H1 (cell line): ENCODE measurements at regions not wholly inside any gene's neighbourhood (a gene's known extent, or its start where the extent isn't known, plus 50 kb on each side); places are given as distances from the start of the nearest gene placed in this dataset.

ENCODE experiments used
- CTCF ChIA-PET: fragments of 300-600 bp; sonication (Branson Sonifier 250); formaldehyde crosslinking; loops from one replicate; lab custom pipeline; 2021; ENCODE audit not compliant: partially characterized antibody; lab: Charles Lee
- POLR2A ChIA-PET: fragments of 300-600 bp; sonication (Branson Sonifier 250); formaldehyde crosslinking; loops from one replicate; lab custom pipeline; 2021; ENCODE audit warnings: inconsistent platforms; ENCODE audit not compliant: partially characterized antibody; lab: Charles Lee
- DNase-seq, 2 experiments: peaks; one replicate each; pipeline versions ENCODE4 v3.0.0 to v3.0.0-alpha.2; 2010 to 2022; ENCODE audit warnings: low spot score in 2 of 2, low read depth in 1 of 2, mixed read lengths in 1 of 2
- FAIRE-seq: peaks from 2 replicates; lab custom pipeline; 2011; peaks lifted over from hg19 to GRCh38; lab: Jason Lieb, UNC
- H2AFZ ChIP-seq: 2 replicates; pipeline ENCODE4 v1.8.1; 2012; ENCODE audit warnings: low read length, inconsistent platforms
- H2AK5ac ChIP-seq: 2 replicates; pipeline ENCODE4 v1.6.1; 2013; ENCODE audit warnings: low read depth, low read length
- H2BK120ac ChIP-seq: replicated peaks from 2 replicates; pipeline ENCODE3; 2013; ENCODE audit warnings: low read depth, low read length, inconsistent platforms
- H2BK12ac ChIP-seq: 2 replicates; pipeline ENCODE4 v1.6.1; 2013; ENCODE audit warnings: low read depth, low read length
- H2BK15ac ChIP-seq: 2 replicates; pipeline ENCODE4 v1.6.1; 2013; ENCODE audit warnings: low read length
- H2BK20ac ChIP-seq: 2 replicates; pipeline ENCODE4 v1.6.1; 2013; ENCODE audit warnings: low read length
- H2BK5ac ChIP-seq: 2 replicates; pipeline ENCODE4 v1.6.1; 2013; ENCODE audit warnings: low read depth, low read length
- H3K14ac ChIP-seq: 2 replicates; pipeline ENCODE4 v1.6.1; 2013; ENCODE audit warnings: inconsistent platforms; ENCODE audit not compliant: insufficient read length
- H3K18ac ChIP-seq: 2 replicates; pipeline ENCODE4 v1.6.1; 2013; ENCODE audit warnings: low read length; ENCODE audit errors: extremely low read depth
- H3K23ac ChIP-seq: 2 replicates; pipeline ENCODE4 v1.6.1; 2013; ENCODE audit warnings: inconsistent platforms; ENCODE audit not compliant: insufficient read length
- H3K23me2 ChIP-seq: 2 replicates; pipeline ENCODE4 v1.6.1; 2013; ENCODE audit warnings: low read depth, low read length
- H3K27ac ChIP-seq: 2 replicates; pipeline ENCODE4 v1.6.1; 2011; ENCODE audit warnings: low read depth, low read length, inconsistent platforms
- H3K27me3 ChIP-seq, 4 experiments: replicated peaks in 1 of 4; 1 replicate in 1 of 4; 2 replicates in 3 of 4; pipeline versions ENCODE4 v1.6.1 to v1.8.1; 2011 to 2013; ENCODE audit warnings: low read length in 3 of 4, mild to moderate bottlenecking in 3 of 4, inconsistent platforms in 2 of 4, mixed read lengths in 2 of 4, moderate library complexity in 1 of 4; ENCODE audit not compliant: control insufficient read depth in 3 of 4, insufficient read depth in 3 of 4; ENCODE audit errors: extremely low read depth in 1 of 4
- H3K36me3 ChIP-seq, 4 experiments: 2 replicates each; pipeline versions ENCODE4 v1.6.1 to v1.8.1; 2011 to 2013; ENCODE audit warnings: mild to moderate bottlenecking in 4 of 4, low read length in 3 of 4, moderate library complexity in 2 of 4, control low read depth in 1 of 4, inconsistent platforms in 1 of 4; ENCODE audit not compliant: insufficient read depth in 4 of 4, control insufficient read depth in 2 of 4
- H3K4ac ChIP-seq: replicated peaks from 2 replicates; pipeline ENCODE3; 2013; ENCODE audit warnings: low read length, low read depth, mixed read lengths, inconsistent platforms; ENCODE audit not compliant: insufficient read length
- H3K4me1 ChIP-seq, 4 experiments: replicated peaks in 1 of 4; 1 replicate in 1 of 4; 2 replicates in 3 of 4; pipeline versions ENCODE4 v1.6.1 to v1.8.1; 2011 to 2013; ENCODE audit warnings: low read length in 3 of 4, inconsistent platforms in 2 of 4, mixed read lengths in 1 of 4; ENCODE audit not compliant: insufficient read depth in 4 of 4, control insufficient read depth in 3 of 4
- H3K4me2 ChIP-seq, 2 experiments: 2 replicates each; pipeline versions ENCODE4 v1.6.1 to v1.8.1; 2011 to 2013; ENCODE audit warnings: low read depth in 2 of 2, low read length in 2 of 2, control low read depth in 1 of 2, inconsistent platforms in 1 of 2, mild to moderate bottlenecking in 1 of 2; ENCODE audit not compliant: insufficient read depth in 1 of 2
- H3K4me3 ChIP-seq, 4 experiments: fragments of 200-600, 300-600 bp in 1 of 4; sonication (generic), shearing (Covaris generic), sonication (Bioruptor Twin) in 1 of 4; 2 replicates each; pipeline versions ENCODE4 v1.5.1 to v1.8.1; 2011 to 2016; ENCODE audit warnings: low read length in 4 of 4, low read depth in 3 of 4, control low read depth in 2 of 4, inconsistent platforms in 2 of 4, mild to moderate bottlenecking in 2 of 4, mixed read lengths in 1 of 4, moderate library complexity in 1 of 4; ENCODE audit not compliant: insufficient read depth in 2 of 4; ENCODE audit errors: extremely low read depth in 1 of 4
- H3K56ac ChIP-seq: replicated peaks from 2 replicates; pipeline ENCODE3; 2013; ENCODE audit warnings: low read depth, mild to moderate bottlenecking, mixed read lengths, low read length, inconsistent platforms; ENCODE audit not compliant: insufficient read length
- H3K79me1 ChIP-seq: 2 replicates; pipeline ENCODE4 v1.6.1; 2013; ENCODE audit warnings: low read depth, low read length, control low read depth
- H3K79me2 ChIP-seq, 2 experiments: 2 replicates each; pipeline versions ENCODE4 v1.6.1 to v1.8.1; 2012 to 2013; ENCODE audit warnings: low read length in 2 of 2, mild to moderate bottlenecking in 2 of 2, inconsistent platforms in 1 of 2; ENCODE audit not compliant: insufficient read depth in 2 of 2, control insufficient read depth in 1 of 2
- H3K9ac ChIP-seq, 4 experiments: replicated peaks in 1 of 4; 1 replicate in 1 of 4; 2 replicates in 3 of 4; pipeline versions ENCODE4 v1.6.1 to v1.8.1; 2011 to 2013; ENCODE audit warnings: low read depth in 3 of 4, low read length in 3 of 4, control low read depth in 2 of 4, mild to moderate bottlenecking in 2 of 4, moderate library complexity in 2 of 4, inconsistent platforms in 1 of 4; ENCODE audit errors: extremely low read depth in 1 of 4
- H3K9me3 ChIP-seq, 2 experiments: 2 replicates each; pipeline versions ENCODE4 v1.6.1 to v1.8.1; 2012 to 2013; ENCODE audit warnings: mild to moderate bottlenecking in 2 of 2, moderate library complexity in 2 of 2, control low read depth in 1 of 2, inconsistent platforms in 1 of 2, low read depth in 1 of 2, low read length in 1 of 2, mixed read lengths in 1 of 2; ENCODE audit not compliant: insufficient read depth in 2 of 2
- H4K20me1 ChIP-seq, 2 experiments: replicated peaks in 1 of 2; 2 replicates each; pipeline versions ENCODE3 to v1.8.1; 2011 to 2013; ENCODE audit warnings: inconsistent platforms in 2 of 2, low read length in 2 of 2, mild to moderate bottlenecking in 1 of 2; ENCODE audit not compliant: insufficient read depth in 2 of 2, control insufficient read depth in 1 of 2
- H4K5ac ChIP-seq: 2 replicates; pipeline ENCODE4 v1.6.1; 2013; ENCODE audit warnings: low read length, low read depth, mixed read lengths, inconsistent platforms; ENCODE audit not compliant: insufficient read length
- H4K8ac ChIP-seq: 2 replicates; pipeline ENCODE4 v1.8.0; 2013; ENCODE audit warnings: mild to moderate bottlenecking, moderate library complexity, low read length, inconsistent platforms; ENCODE audit not compliant: insufficient read depth; ENCODE audit errors: extremely low read depth
- H4K91ac ChIP-seq: replicated peaks from 2 replicates; pipeline ENCODE3; 2013; ENCODE audit warnings: low read length, mixed read lengths, inconsistent platforms; ENCODE audit not compliant: insufficient read length
- BRCA1 ChIP-seq: IDR thresholded peaks from 2 replicates; pipeline ENCODE4 v1.6.1; 2012; ENCODE audit warnings: low read depth, low read length, improper control_type of control experiment
- CBX5 ChIP-seq: fragments of 300-800, 300-1000 bp; sonication (generic); IDR thresholded peaks from 2 replicates; pipeline ENCODE4 v1.7.1; 2016; ENCODE audit warnings: antibody characterized with exemption, low read length, low read depth
- JUN ChIP-seq: IDR thresholded peaks from 2 replicates; pipeline ENCODE4 v1.6.1; 2011; ENCODE audit warnings: low read depth, mild to moderate bottlenecking, improper control_type of control experiment, low read length
- KDM4A ChIP-seq: IDR thresholded peaks from one replicate; pipeline ENCODE4 v1.7.1; 2012; ENCODE audit warnings: low read depth, mild to moderate bottlenecking, moderate library complexity, low read length, inconsistent platforms; ENCODE audit not compliant: severe bottlenecking
- RAD21 ChIP-seq, 2 experiments: IDR thresholded peaks in 1 of 2; conservative IDR thresholded peaks in 1 of 2; 2 replicates each; pipeline ENCODE4 v1.6.1; 2011; ENCODE audit warnings: low read depth in 2 of 2, low read length in 2 of 2, improper control_type of control experiment in 1 of 2, inconsistent platforms in 1 of 2, mild to moderate bottlenecking in 1 of 2, moderate library complexity in 1 of 2
- RBBP5 ChIP-seq: IDR thresholded peaks from 2 replicates; pipeline ENCODE4 v1.7.1; 2012; ENCODE audit warnings: low read depth, mild to moderate bottlenecking, inconsistent platforms, low read length, moderate library complexity, borderline replicate concordance
- RXRA ChIP-seq: IDR thresholded peaks from 2 replicates; pipeline ENCODE4 v1.6.1; 2011; ENCODE audit warnings: low read depth, mild to moderate bottlenecking, low read length, moderate library complexity; ENCODE audit not compliant: insufficient read depth
- SIRT6 ChIP-seq: IDR thresholded peaks from one replicate; pipeline ENCODE4 v1.7.1; 2012; ENCODE audit warnings: low read length, inconsistent platforms
- ZNF274 ChIP-seq: IDR thresholded peaks from 2 replicates; pipeline ENCODE4 v1.7.0; 2012; ENCODE audit warnings: low read length, borderline replicate concordance; ENCODE audit errors: extremely low read depth
- WGBS, 2 experiments: shearing (Covaris generic) in 1 of 2; methylation state at CpG; one replicate each; pipeline versions ENCODE4 v1.1.6 to v1.1.7; 2013 to 2015; ENCODE audit warnings: low lambda C conversion rate in 2 of 2, mixed read lengths in 2 of 2, inconsistent platforms in 1 of 2, low coverage in 1 of 2, missing lambda C conversion rate in 1 of 2; ENCODE audit not compliant: insufficient replicate concordance in 2 of 2, insufficient coverage in 1 of 2, insufficient read length in 1 of 2; ENCODE audit errors: extremely low coverage in 1 of 2, missing lambda C conversion rate in 1 of 2; 5-methylcytosine and 5-hydroxymethylcytosine counted together
- TF ChIP-seq, protein P1 (sequence below): IDR thresholded peaks from 2 replicates; pipeline ENCODE4 v1.6.1; 2012; ENCODE audit warnings: low read length, inconsistent platforms
- TF ChIP-seq, protein P2 (sequence below): IDR thresholded peaks from 2 replicates; pipeline ENCODE4 v1.6.1; 2012; ENCODE audit warnings: inconsistent platforms
- TF ChIP-seq, protein P3 (sequence below): IDR thresholded peaks from 2 replicates; pipeline ENCODE4 v1.6.1; 2011; ENCODE audit warnings: low read depth, mild to moderate bottlenecking, low read length; ENCODE audit not compliant: insufficient read depth

DNA sequence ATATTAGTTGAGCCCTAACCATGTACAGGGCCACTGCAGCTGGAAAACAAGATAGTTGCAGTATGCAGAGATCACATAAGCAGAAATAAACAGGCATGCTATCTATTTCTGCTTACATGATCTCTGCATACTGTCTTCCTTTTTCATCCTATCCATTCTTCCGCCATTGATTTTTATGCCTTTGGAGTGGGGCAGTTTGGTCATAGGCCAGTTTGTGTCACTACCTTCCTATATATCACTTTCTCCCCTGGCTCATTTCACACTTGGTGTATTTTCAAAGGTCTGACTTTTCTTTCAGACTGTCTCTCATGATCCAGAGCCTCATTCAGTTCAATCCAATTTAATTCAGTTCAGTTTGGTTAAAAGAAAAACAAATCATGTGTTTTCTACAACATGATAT, 829.6 kb downstream of the KCNA4 start:
- H4K5ac ChIP-seq: no peak overlapping the region
- no peak overlapping the region for H2AK5ac ChIP-seq
- ChIA-PET POLR2A (no interaction called here), CTCF (no interaction called here)
- no peaks in the 10 kb centered on the region for H3K27me3 ChIP-seq
- no peaks in the 10 kb centered on the region for H3K36me3 ChIP-seq
- no peaks in the 10 kb centered on the region for H3K4me1 ChIP-seq
- DNase-seq (no peak), FAIRE-seq (no peak)
- H3K18ac ChIP-seq: no peak overlapping the region
- H3K79me1 ChIP-seq: no peaks in the 10 kb centered on the region
- H2BK15ac ChIP-seq: no peak overlapping the region
- no peak overlapping the region for H2BK12ac ChIP-seq
- H2BK20ac ChIP-seq: no peak overlapping the region
- H3K27ac ChIP-seq: no peak overlapping the region
- no peak overlapping the region for H2AFZ ChIP-seq
- H3K14ac ChIP-seq: no peak overlapping the region
- H4K20me1 ChIP-seq: no peaks in the 10 kb centered on the region
- H2BK120ac ChIP-seq: no peak overlapping the region
- whole genome bisulfite sequencing, 2 experiments: 82% methylated on average over 1 of the region's 1 CpG; no CpG with 5 or more reads in 1 of the 2 experiments
- H3K9me3 ChIP-seq: no peaks in the 10 kb centered on the region
- no peaks in the 10 kb centered on the region for H3K23me2 ChIP-seq
- no peak overlapping the region for H3K4me3 ChIP-seq
- no peak overlapping the region for H3K4ac ChIP-seq
- no peak overlapping the region for H3K23ac ChIP-seq
- no peak overlapping the region for H3K56ac ChIP-seq
- H3K79me2 ChIP-seq: no peaks in the 10 kb centered on the region
- H2BK5ac ChIP-seq: no peak overlapping the region
- no peak overlapping the region for H3K9ac ChIP-seq
- no peak overlapping the region for H4K91ac ChIP-seq
- no peak overlapping the region for H3K4me2 ChIP-seq
- no peak overlapping the region for H4K8ac ChIP-seq
- TF ChIP-seq KDM4A: no peak
- TF ChIP-seq JUN: no peak
- TF ChIP-seq CBX5: no peak
- TF ChIP-seq, protein P1, sequence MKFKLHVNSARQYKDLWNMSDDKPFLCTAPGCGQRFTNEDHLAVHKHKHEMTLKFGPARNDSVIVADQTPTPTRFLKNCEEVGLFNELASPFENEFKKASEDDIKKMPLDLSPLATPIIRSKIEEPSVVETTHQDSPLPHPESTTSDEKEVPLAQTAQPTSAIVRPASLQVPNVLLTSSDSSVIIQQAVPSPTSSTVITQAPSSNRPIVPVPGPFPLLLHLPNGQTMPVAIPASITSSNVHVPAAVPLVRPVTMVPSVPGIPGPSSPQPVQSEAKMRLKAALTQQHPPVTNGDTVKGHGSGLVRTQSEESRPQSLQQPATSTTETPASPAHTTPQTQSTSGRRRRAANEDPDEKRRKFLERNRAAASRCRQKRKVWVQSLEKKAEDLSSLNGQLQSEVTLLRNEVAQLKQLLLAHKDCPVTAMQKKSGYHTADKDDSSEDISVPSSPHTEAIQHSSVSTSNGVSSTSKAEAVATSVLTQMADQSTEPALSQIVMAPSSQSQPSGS: no peak
- TF ChIP-seq ZNF274: no peak
- no peak for TF ChIP-seq RBBP5
- no peak for TF ChIP-seq BRCA1
- TF ChIP-seq, protein P2, sequence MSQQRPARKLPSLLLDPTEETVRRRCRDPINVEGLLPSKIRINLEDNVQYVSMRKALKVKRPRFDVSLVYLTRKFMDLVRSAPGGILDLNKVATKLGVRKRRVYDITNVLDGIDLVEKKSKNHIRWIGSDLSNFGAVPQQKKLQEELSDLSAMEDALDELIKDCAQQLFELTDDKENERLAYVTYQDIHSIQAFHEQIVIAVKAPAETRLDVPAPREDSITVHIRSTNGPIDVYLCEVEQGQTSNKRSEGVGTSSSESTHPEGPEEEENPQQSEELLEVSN: no peak
- TF ChIP-seq, protein P3, sequence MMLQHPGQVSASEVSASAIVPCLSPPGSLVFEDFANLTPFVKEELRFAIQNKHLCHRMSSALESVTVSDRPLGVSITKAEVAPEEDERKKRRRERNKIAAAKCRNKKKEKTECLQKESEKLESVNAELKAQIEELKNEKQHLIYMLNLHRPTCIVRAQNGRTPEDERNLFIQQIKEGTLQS: no peak
- TF ChIP-seq RXRA: no peak
- no peak for TF ChIP-seq RAD21 (IDR thresholded peaks at IDR 0.05 in 1 of 2, conservative IDR thresholded peaks at IDR 0.05 in 1 of 2; ENCODE audit: low read depth in 2 of 2, low read length in 2 of 2)
- no peak for TF ChIP-seq SIRT6
